ENCODE measurements at regions not wholly inside any gene's neighbourhood (a gene's known extent, or its start where the extent isn't known, plus 50 kb on each side); places are given as distances from the start of the nearest gene placed in this dataset.
"Not testable (repeated sequence)": the region's sequence is repeated elsewhere in the genome, so short reads cannot be mapped to it uniquely, and the experiment has no call there.

GRCh38 chr6:167225566-167226382 is 65.3 kb upstream of the UNC93A start:
- TF ChIP-seq CTCF (IDR thresholded peaks at IDR 0.05; ENCODE audit: low read length); EZH2 (optimal IDR thresholded peaks at IDR 0.05; ENCODE audit: low read depth, low read length); EZH2phosphoT487 (IDR thresholded peaks at IDR 0.05; ENCODE audit: low read length): not testable (repeated sequence)
